ENCODE measurements at regions not wholly inside any gene's neighbourhood (a gene's known extent, or its start where the extent isn't known, plus 50 kb on each side); places are given as distances from the start of the nearest gene placed in this dataset.

DNA sequence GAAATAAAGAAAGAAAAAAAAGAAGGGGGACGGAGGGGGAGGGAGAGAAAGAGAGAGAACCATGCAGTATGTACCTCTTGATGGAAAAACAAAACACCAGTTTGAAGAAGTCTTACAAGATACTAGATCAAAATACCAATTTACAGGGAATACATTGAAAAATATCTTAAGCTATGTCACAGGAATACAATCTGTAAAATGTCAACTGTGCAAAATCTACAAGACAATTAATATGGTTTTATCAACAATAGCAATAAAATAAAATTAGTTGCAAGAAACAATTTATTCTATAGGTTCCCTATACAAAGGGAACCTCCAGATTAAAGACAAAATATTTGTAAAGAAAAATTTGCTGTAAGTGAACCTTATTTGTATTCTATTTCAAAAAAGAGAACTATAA is 98.3 kb upstream of the CABCOCO1 start:
- TF ChIP-seq, protein P1, sequence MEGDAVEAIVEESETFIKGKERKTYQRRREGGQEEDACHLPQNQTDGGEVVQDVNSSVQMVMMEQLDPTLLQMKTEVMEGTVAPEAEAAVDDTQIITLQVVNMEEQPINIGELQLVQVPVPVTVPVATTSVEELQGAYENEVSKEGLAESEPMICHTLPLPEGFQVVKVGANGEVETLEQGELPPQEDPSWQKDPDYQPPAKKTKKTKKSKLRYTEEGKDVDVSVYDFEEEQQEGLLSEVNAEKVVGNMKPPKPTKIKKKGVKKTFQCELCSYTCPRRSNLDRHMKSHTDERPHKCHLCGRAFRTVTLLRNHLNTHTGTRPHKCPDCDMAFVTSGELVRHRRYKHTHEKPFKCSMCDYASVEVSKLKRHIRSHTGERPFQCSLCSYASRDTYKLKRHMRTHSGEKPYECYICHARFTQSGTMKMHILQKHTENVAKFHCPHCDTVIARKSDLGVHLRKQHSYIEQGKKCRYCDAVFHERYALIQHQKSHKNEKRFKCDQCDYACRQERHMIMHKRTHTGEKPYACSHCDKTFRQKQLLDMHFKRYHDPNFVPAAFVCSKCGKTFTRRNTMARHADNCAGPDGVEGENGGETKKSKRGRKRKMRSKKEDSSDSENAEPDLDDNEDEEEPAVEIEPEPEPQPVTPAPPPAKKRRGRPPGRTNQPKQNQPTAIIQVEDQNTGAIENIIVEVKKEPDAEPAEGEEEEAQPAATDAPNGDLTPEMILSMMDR (IDR thresholded peaks at IDR 0.05): no peak
- no peak for TF ChIP-seq POLR2A (IDR thresholded peaks at IDR 0.05)
- TF ChIP-seq POLR2AphosphoS5 (IDR thresholded peaks at IDR 0.05): no peak
- TF ChIP-seq EP300 (IDR thresholded peaks at IDR 0.05): no peak

All from stomach (tissue), 4 donors.